ENCODE measurements at regions not wholly inside any gene's neighbourhood (a gene's known extent, or its start where the extent isn't known, plus 50 kb on each side); places are given as distances from the start of the nearest gene placed in this dataset.

- H3K4me3 ChIP-seq (ENCODE audit: control insufficient read depth, low read depth, low read length): no peak overlapping the region
- no peak for DNase-seq (ENCODE audit: low read depth)
These were observed 84.1 kb upstream of the INHBA start for GRCh38 chr7:41786944-41787343.

GRCh38 chr7:41786404-41786803 is 83.5 kb upstream of the INHBA start:
- no peak for DNase-seq (ENCODE audit: low read depth)
- H3K4me3 ChIP-seq (ENCODE audit: control insufficient read depth, low read depth, low read length): no peak overlapping the region
- no peak for TF ChIP-seq CTCF (conservative IDR thresholded peaks at IDR 0.05; ENCODE audit: control insufficient read depth, insufficient read depth, low read depth, low read length)

More at GRCh38 chr7:41786944-41787343, 84.1 kb upstream of the INHBA start:
- no peak for TF ChIP-seq CTCF (conservative IDR thresholded peaks at IDR 0.05; ENCODE audit: control insufficient read depth, insufficient read depth, low read depth, low read length)

GRCh38 chr7:41785840-41786239 is 83.0 kb upstream of the INHBA start:
- no peak for DNase-seq (ENCODE audit: low read depth)
- H3K4me3 ChIP-seq (ENCODE audit: control insufficient read depth, low read depth, low read length): no peak overlapping the region
- TF ChIP-seq CTCF (conservative IDR thresholded peaks at IDR 0.05; ENCODE audit: control insufficient read depth, insufficient read depth, low read depth, low read length): no peak

- DNase-seq (ENCODE audit: low read depth): no peak
- no peak overlapping the region for H3K4me3 ChIP-seq (ENCODE audit: control insufficient read depth, low read depth, low read length)
- TF ChIP-seq CTCF (conservative IDR thresholded peaks at IDR 0.05; ENCODE audit: control insufficient read depth, insufficient read depth, low read depth, low read length): no peak
These were observed 82.4 kb upstream of the INHBA start for GRCh38 chr7:41785265-41785664.

GRCh38 chr7:41779918-41780317 is 77.0 kb upstream of the INHBA start:
- TF ChIP-seq CTCF (conservative IDR thresholded peaks at IDR 0.05; ENCODE audit: control insufficient read depth, insufficient read depth, low read depth, low read length): no peak
- no peak for DNase-seq (ENCODE audit: low read depth)
- no peak overlapping the region for H3K4me3 ChIP-seq (ENCODE audit: control insufficient read depth, low read depth, low read length)

- no peak for DNase-seq (ENCODE audit: low read depth)
- no peak overlapping the region for H3K4me3 ChIP-seq (ENCODE audit: control insufficient read depth, low read depth, low read length)
- TF ChIP-seq CTCF (conservative IDR thresholded peaks at IDR 0.05; ENCODE audit: control insufficient read depth, insufficient read depth, low read depth, low read length): no peak
These were observed 75.2 kb upstream of the INHBA start for GRCh38 chr7:41777894-41778596.

GRCh38 chr7:41774966-41775365 is 72.1 kb upstream of the INHBA start:
- DNase-seq (ENCODE audit: low read depth): no peak
- no peak for TF ChIP-seq CTCF (conservative IDR thresholded peaks at IDR 0.05; ENCODE audit: control insufficient read depth, insufficient read depth, low read depth, low read length)
- H3K4me3 ChIP-seq (ENCODE audit: control insufficient read depth, low read depth, low read length): no peak overlapping the region

All from fibroblast of mammary gland (primary cell).